Smooth muscle cell (in vitro differentiated cells): ENCODE measurements at regions not wholly inside any gene's neighbourhood (a gene's known extent, or its start where the extent isn't known, plus 50 kb on each side); places are given as distances from the start of the nearest gene placed in this dataset.

ENCODE experiments used
- DNase-seq: peaks from one replicate; lab custom pipeline; 2025; ENCODE audit not compliant: unreplicated experiment; lab: John Stamatoyannopoulos, UW
- H2AFZ ChIP-seq: fragments of 200-600 bp; sonication (generic); 2 replicates; pipeline ENCODE4 v1.6.0; 2016; ENCODE audit warnings: antibody characterized with exemption, low read depth, mild to moderate bottlenecking
- H3F3A ChIP-seq: fragments of 200-600 bp; sonication (generic); 2 replicates; pipeline ENCODE4 v1.6.0; 2017; ENCODE audit warnings: antibody characterized with exemption, low read depth
- H3K27ac ChIP-seq: fragments of 200-600 bp; sonication (generic); 2 replicates; pipeline ENCODE4 v1.5.1; 2016; ENCODE audit warnings: low read depth, mild to moderate bottlenecking
- H3K27me3 ChIP-seq: fragments of 200-600 bp; sonication (generic); 2 replicates; pipeline ENCODE4 v1.6.1; 2016; ENCODE audit warnings: low read depth, mild to moderate bottlenecking
- H3K36me3 ChIP-seq: fragments of 200-600 bp; sonication (generic); 2 replicates; pipeline ENCODE4 v1.5.1; 2016; ENCODE audit warnings: low read depth
- H3K4me1 ChIP-seq: fragments of 200-600 bp; sonication (generic); 2 replicates; pipeline ENCODE4 v1.5.1; 2016; ENCODE audit warnings: low read depth
- H3K4me2 ChIP-seq: fragments of 200-600 bp; sonication (generic); 2 replicates; pipeline ENCODE4 v1.6.0; 2016; ENCODE audit warnings: mild to moderate bottlenecking
- H3K4me3 ChIP-seq: fragments of 200-600 bp; sonication (generic); 2 replicates; pipeline ENCODE4 v1.5.1; 2016; ENCODE audit warnings: mild to moderate bottlenecking
- H3K79me2 ChIP-seq: fragments of 200-600 bp; sonication (generic); 2 replicates; pipeline ENCODE4 v1.6.0; 2016; ENCODE audit warnings: low read depth, mild to moderate bottlenecking
- H3K9ac ChIP-seq: fragments of 200-600 bp; sonication (generic); 2 replicates; pipeline ENCODE4 v1.6.0; 2016; ENCODE audit warnings: low read depth
- H3K9me3 ChIP-seq: fragments of 200-600 bp; sonication (generic); replicated peaks from 2 replicates; pipeline ENCODE4 v1.5.1; 2016; ENCODE audit warnings: low read depth
- H4K20me1 ChIP-seq: fragments of 200-600 bp; sonication (generic); 2 replicates; pipeline ENCODE4 v1.6.0; 2016; ENCODE audit warnings: low read depth
- WGBS: methylation state at CpG from one replicate; pipeline ENCODE4 v1.1.7; 2016; ENCODE audit warnings: low lambda C conversion rate; 5-methylcytosine and 5-hydroxymethylcytosine counted together
- TF ChIP-seq, protein P1 (sequence below): fragments of 200-600 bp; sonication (generic); IDR thresholded peaks from 2 replicates; pipeline ENCODE4 v1.5.1; 2017; ENCODE audit warnings: borderline replicate concordance, mild to moderate bottlenecking, antibody characterized with exemption; ENCODE audit not compliant: insufficient read depth, poor library complexity, severe bottlenecking

DNA sequence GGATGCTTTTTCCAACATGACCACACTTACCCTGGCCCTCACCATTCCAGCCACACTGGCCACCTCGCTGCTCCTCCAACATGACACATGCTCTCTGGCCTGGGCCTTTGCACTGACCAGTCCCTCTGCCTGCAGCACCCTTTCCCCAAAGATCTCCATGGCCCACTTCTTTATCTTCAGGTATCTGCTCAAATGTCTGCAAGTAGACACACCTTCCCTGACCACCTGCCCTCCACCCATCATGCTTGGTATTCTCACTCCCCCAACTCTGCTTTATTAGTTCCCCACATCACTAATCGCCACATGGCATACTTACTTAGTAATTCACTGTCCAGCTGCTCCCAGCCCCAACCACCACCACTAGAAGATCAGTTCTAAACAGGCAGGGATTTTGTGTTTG is 214.2 kb downstream of the BCL11A start:
- no peaks in the 10 kb centered on the region for H3K79me2 ChIP-seq
- no peaks in the 10 kb centered on the region for H4K20me1 ChIP-seq
- H3K36me3 ChIP-seq, result no peaks in the 10 kb centered on the region
- no peak for DNase-seq
- no peak overlapping the region for H3K4me3 ChIP-seq
- no peaks in the 10 kb centered on the region for H3K27me3 ChIP-seq
- no peak overlapping the region for H3K4me2 ChIP-seq
- no peak overlapping the region for H3K27ac ChIP-seq
- H3K9me3 ChIP-seq, result no peaks in the 10 kb centered on the region
- no peak overlapping the region for H2AFZ ChIP-seq
- TF ChIP-seq, protein P1, sequence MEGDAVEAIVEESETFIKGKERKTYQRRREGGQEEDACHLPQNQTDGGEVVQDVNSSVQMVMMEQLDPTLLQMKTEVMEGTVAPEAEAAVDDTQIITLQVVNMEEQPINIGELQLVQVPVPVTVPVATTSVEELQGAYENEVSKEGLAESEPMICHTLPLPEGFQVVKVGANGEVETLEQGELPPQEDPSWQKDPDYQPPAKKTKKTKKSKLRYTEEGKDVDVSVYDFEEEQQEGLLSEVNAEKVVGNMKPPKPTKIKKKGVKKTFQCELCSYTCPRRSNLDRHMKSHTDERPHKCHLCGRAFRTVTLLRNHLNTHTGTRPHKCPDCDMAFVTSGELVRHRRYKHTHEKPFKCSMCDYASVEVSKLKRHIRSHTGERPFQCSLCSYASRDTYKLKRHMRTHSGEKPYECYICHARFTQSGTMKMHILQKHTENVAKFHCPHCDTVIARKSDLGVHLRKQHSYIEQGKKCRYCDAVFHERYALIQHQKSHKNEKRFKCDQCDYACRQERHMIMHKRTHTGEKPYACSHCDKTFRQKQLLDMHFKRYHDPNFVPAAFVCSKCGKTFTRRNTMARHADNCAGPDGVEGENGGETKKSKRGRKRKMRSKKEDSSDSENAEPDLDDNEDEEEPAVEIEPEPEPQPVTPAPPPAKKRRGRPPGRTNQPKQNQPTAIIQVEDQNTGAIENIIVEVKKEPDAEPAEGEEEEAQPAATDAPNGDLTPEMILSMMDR, result no peak
- no peak overlapping the region for H3K9ac ChIP-seq
- no peaks in the 10 kb centered on the region for H3F3A ChIP-seq
- 93% methylated on average over 2 of the region's 2 CpGs for WGBS
- no peaks in the 10 kb centered on the region for H3K4me1 ChIP-seq

DNA sequence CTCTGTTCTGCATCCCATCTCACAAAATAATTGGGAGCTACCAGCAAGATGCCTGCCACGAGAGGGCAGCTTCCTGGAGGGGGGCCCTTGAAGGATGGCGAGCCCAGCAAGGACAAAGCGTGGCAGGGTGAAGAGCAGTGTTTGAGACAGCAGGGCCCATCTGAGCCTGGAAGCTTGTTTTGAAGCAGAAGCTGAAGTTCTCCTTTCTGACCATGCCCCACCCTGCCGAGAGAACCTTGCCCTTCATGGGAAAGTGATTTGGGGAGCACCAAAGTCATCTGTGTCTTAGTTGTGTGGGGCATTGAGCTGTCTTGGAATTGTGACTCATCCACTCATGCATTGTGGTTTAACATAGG is 216.3 kb downstream of the BCL11A start:
- WGBS, result 67% methylated on average over 4 of the region's 4 CpGs
- H3K9ac ChIP-seq, result no peak overlapping the region
- H3F3A ChIP-seq, result no peaks in the 10 kb centered on the region
- no peaks in the 10 kb centered on the region for H3K27me3 ChIP-seq
- TF ChIP-seq, protein P1, result no peak
- H3K4me1 ChIP-seq, result no peaks in the 10 kb centered on the region
- H3K9me3 ChIP-seq, result no peaks in the 10 kb centered on the region
- no peaks in the 10 kb centered on the region for H3K36me3 ChIP-seq
- no peaks in the 10 kb centered on the region for H4K20me1 ChIP-seq
- H3K4me2 ChIP-seq, result no peak overlapping the region
- no peak for DNase-seq
- H3K79me2 ChIP-seq, result no peaks in the 10 kb centered on the region
- H3K27ac ChIP-seq, result no peak overlapping the region
- no peak overlapping the region for H2AFZ ChIP-seq
- no peak overlapping the region for H3K4me3 ChIP-seq

DNA sequence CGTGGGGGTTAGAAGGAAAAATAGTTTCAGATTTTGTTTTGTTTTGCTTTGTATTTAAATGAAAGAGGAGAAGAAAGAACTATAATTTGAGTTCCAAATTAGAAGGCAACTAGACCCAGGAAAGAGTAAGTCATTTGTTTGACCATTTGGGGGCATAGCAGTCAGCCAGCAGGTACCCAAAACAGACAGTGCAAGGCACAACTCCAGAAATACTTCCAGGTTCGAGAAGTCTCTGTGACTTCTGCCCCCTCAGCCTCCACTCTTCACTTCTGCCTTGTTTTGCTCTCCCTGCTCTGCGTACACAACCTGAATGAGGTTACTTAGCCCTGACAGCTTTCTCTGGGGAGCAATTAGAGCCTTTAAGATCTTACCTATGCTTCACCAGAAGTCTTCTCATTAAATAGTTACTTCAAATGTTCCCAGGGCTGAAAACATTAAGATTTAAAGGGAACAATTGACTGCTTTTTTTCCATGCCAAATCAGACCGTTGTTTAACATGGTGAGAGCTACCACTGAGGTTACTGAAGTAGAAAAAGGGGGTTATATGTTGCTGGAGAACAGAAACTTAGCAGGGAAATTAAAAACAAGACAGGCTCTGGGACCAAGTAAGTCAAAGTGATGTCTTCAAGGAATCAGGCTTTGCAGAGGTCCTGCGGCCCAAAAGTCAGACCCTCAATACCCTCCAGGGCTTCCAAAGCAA is 216.9 kb downstream of the BCL11A start:
- no peaks in the 10 kb centered on the region for H3F3A ChIP-seq
- no peak overlapping the region for H3K27ac ChIP-seq
- no peaks in the 10 kb centered on the region for H3K4me1 ChIP-seq
- H3K4me3 ChIP-seq, result no peak overlapping the region
- H3K4me2 ChIP-seq, result no peak overlapping the region
- H4K20me1 ChIP-seq, result no peaks in the 10 kb centered on the region
- no peak overlapping the region for H3K9ac ChIP-seq
- H3K36me3 ChIP-seq, result no peaks in the 10 kb centered on the region
- H2AFZ ChIP-seq, result no peak overlapping the region
- WGBS, result 83% methylated on average over 5 of the region's 5 CpGs
- H3K79me2 ChIP-seq, result no peaks in the 10 kb centered on the region
- TF ChIP-seq, protein P1, result no peak
- DNase-seq, result no peak
- no peaks in the 10 kb centered on the region for H3K9me3 ChIP-seq
- H3K27me3 ChIP-seq, result no peaks in the 10 kb centered on the region
